ENCODE measurements at regions not wholly inside any gene's neighbourhood (a gene's known extent, or its start where the extent isn't known, plus 50 kb on each side); places are given as distances from the start of the nearest gene placed in this dataset.

GRCh38 chr2:204321027-204321800, 224.1 kb upstream of the PARD3B start:
- H3K4me3 ChIP-seq (ENCODE audit: low read depth, low read length), result no peak overlapping the region
- TF ChIP-seq CTCF (IDR thresholded peaks at IDR 0.05; ENCODE audit: borderline replicate concordance, insufficient read depth, low read depth, low read length), result no peak

GRCh38 chr2:204321910-204322751, 223.1 kb upstream of the PARD3B start:
- no peak overlapping the region for H3K4me3 ChIP-seq (ENCODE audit: low read depth, low read length)
- no peak for TF ChIP-seq CTCF (IDR thresholded peaks at IDR 0.05; ENCODE audit: borderline replicate concordance, insufficient read depth, low read depth, low read length)

GRCh38 chr2:204325468-204325867, 219.8 kb upstream of the PARD3B start:
- no peak overlapping the region for H3K4me3 ChIP-seq (ENCODE audit: low read depth, low read length)
- TF ChIP-seq CTCF (IDR thresholded peaks at IDR 0.05; ENCODE audit: borderline replicate concordance, insufficient read depth, low read depth, low read length), result peak; percentile 71

GRCh38 chr2:204328373-204328772, 216.9 kb upstream of the PARD3B start:
- TF ChIP-seq CTCF (IDR thresholded peaks at IDR 0.05; ENCODE audit: borderline replicate concordance, insufficient read depth, low read depth, low read length), result no peak
- H3K4me3 ChIP-seq (ENCODE audit: low read depth, low read length), result no peak overlapping the region

- H3K4me3 ChIP-seq (ENCODE audit: low read depth, low read length), result no peak overlapping the region
- TF ChIP-seq CTCF (IDR thresholded peaks at IDR 0.05; ENCODE audit: borderline replicate concordance, insufficient read depth, low read depth, low read length), result no peak
These were observed 216.3 kb upstream of the PARD3B start for GRCh38 chr2:204329016-204329415.

GRCh38 chr2:204329532-204329931, 215.7 kb upstream of the PARD3B start:
- no peak for TF ChIP-seq CTCF (IDR thresholded peaks at IDR 0.05; ENCODE audit: borderline replicate concordance, insufficient read depth, low read depth, low read length)
- H3K4me3 ChIP-seq (ENCODE audit: low read depth, low read length), result no peak overlapping the region

Measured in GM12875 (cell line).